B cell (primary cell): ENCODE measurements at regions not wholly inside any gene's neighbourhood (a gene's known extent, or its start where the extent isn't known, plus 50 kb on each side); places are given as distances from the start of the nearest gene placed in this dataset.

Experiments
- EZH2 ChIP-seq: IDR thresholded peaks from 2 replicates; pipeline ENCODE4 v1.6.1; 2012; ENCODE audit warnings: borderline replicate concordance, low read depth, mild to moderate bottlenecking, moderate library complexity, low read length; ENCODE audit not compliant: insufficient read depth, poor library complexity, severe bottlenecking
- TF ChIP-seq, protein P1 (sequence below): fragments of 200-600 bp; IDR thresholded peaks from one replicate; pipeline ENCODE4 v1.8.0; 2022; ENCODE audit warnings: antibody characterized with exemption, mild to moderate bottlenecking

DNA sequence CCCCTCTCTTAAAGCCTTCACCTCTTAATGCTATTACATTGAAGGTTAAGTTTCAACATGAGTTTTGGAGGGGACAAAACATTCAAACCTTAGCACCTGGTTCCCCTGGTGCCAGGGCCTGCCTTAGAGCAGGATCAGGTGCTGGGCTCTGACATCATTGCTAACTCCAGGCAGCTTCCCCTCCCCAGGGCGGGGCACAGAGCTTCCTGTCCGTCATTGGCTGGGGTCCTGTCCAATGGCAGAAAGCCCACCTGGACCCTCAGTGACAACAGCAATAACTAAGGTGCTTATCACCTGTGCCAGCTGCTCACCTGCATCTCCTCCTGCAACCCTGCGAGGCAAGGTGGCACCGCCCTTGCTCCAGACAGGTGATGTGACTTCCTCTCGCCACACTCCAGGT, 177.4 kb downstream of the NSG2 start:
- TF ChIP-seq, protein P1, sequence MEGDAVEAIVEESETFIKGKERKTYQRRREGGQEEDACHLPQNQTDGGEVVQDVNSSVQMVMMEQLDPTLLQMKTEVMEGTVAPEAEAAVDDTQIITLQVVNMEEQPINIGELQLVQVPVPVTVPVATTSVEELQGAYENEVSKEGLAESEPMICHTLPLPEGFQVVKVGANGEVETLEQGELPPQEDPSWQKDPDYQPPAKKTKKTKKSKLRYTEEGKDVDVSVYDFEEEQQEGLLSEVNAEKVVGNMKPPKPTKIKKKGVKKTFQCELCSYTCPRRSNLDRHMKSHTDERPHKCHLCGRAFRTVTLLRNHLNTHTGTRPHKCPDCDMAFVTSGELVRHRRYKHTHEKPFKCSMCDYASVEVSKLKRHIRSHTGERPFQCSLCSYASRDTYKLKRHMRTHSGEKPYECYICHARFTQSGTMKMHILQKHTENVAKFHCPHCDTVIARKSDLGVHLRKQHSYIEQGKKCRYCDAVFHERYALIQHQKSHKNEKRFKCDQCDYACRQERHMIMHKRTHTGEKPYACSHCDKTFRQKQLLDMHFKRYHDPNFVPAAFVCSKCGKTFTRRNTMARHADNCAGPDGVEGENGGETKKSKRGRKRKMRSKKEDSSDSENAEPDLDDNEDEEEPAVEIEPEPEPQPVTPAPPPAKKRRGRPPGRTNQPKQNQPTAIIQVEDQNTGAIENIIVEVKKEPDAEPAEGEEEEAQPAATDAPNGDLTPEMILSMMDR, result no peak
- no peak for TF ChIP-seq EZH2
